ENCODE measurements at regions not wholly inside any gene's neighbourhood (a gene's known extent, or its start where the extent isn't known, plus 50 kb on each side); places are given as distances from the start of the nearest gene placed in this dataset.

DNA sequence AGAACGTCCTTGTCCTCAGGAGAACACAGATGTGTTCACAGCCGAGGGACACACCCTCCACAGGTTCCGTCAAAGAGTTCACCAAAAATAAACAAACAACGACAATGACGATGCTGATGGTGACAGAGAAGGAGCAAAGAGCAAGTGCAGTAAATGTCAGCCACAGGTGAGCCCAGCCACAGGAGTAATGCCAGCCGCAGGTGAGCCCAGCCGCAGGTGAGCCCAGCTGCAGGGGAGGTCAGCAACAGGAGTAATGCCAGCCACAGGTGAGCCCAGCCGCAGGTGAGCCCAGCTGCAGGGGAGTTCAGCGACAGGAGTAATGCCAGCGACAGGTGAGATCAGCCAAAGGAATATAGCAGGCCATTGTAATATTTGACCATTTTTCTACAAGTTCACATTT is 315.2 kb downstream of the FOXL1 start:
- DNase-seq: no peak

DNA sequence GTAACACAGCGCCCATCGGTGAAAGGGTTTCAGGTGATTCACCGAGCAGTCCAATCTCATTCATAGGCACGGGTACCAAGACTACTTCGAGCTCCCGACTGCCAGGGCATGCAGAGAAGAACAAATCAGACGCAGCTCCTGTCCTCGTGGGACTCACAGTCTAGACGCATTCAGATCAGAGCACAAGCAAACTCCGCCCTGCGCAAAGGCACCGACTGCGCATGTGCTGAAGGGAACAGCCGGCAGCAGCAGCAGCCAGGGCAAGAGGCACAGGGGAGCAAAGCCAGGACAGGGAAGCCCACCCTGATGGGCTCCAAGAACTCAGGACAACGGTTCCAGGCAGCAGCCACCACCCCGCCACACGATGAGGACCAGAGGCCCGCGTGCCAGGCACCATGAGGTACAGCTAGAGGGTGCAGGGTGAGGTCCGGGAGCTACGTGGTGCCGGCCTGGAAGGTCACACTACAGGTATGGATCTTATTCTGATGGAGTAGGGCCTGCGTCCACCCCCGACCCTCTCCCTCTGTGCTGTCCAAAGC is 315.7 kb downstream of the FOXL1 start:
- DNase-seq: no peak

DNA sequence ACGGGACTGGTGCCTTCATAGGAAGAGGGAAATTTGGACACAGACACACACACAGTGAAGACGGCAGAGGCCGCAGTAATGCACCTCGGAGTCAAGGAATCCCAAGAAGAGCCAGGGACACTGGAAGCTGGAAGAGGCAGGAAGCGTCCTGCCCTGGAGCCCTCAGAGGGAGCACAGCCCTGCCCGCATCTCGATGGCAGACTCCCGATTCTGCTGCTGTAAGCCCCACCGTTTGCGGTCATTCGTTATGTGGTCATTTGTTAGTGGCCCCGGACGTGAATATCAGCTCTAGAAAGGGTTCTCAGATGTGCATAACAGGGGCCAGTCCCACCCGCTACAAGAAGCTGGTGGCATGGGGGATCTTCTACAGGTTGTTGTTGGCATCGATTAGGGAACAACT is 316.6 kb downstream of the FOXL1 start:
- no peak for DNase-seq

DNA sequence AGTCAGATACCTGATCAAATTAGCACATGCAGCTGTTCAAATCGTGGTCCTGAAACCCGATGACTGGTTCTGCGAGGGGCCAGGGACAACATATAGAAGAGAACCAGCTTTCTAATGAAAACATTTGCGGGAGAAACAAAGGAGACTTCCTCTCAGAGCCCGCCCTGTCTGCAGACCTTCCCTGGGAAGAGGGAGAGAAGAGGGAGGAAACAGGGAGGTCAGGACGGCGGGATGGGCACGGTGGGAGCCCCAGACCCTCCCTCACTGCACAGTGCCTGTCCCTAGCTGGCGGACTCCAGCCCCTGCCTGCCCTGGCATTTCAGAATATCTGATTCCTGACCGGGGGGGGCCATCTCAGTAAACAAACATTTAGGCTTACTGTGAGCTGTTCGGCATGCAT is 317.3 kb downstream of the FOXL1 start:
- no peak for DNase-seq

DNA sequence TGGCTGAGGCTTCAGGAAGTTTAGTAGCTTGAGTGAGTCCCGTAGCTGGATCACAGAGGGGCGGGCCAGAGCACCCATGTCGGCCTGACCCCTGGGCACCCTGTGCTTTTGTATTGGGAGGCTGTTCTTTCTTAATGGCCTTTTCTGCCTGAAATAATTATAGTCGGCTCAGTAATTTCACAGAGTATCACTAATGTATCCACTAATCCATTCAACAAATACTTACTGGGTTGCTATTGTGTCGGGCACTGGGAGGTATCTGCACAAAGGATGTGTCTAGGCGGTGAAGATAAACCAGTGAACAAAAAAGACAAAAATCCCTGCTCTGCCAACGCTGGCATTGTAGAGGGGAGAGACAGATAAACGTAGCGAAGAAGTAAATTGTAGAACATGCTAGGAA is 318.6 kb downstream of the FOXL1 start:
- DNase-seq: no peak

DNA sequence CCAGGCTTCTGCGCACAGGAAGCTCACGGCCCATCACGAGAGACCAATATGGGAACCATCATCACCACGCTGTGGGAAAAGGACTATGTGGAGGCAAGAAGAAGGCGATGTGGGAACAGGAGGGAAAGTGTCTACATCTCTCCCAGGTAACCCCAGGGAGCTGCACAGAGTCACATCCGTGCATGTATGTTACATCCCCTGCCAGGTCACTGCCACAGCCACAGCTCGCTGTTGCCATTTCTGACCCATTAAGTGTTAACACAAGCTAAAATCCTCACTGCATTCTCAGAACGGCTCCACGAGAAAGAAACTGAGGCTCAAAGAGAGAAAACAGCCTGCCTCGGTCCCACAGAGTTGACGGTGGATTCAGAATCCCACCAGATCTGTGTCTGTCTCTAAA is 319.1 kb downstream of the FOXL1 start:
- DNase-seq: no peak

DNA sequence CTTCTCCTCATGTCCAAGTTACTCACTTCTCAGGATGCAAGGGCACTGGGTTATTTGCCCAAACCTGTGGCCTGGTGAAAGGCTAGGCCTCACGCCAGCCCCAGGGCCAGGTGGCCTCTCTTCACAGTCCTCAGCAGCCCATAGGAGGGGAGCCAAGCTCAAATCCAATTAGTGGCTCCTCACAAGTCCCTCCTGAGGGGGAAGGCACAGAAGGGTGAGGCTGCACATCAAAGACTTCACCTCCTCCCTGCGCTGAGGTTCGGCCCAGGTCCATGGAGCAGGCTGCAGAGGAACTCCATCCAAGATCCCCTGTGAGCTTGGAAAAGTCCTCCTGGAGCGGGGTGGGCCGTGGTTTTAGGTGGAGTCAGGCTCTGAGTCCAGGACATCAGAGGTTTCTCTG is 320.0 kb downstream of the FOXL1 start:
- DNase-seq: no peak

DNA sequence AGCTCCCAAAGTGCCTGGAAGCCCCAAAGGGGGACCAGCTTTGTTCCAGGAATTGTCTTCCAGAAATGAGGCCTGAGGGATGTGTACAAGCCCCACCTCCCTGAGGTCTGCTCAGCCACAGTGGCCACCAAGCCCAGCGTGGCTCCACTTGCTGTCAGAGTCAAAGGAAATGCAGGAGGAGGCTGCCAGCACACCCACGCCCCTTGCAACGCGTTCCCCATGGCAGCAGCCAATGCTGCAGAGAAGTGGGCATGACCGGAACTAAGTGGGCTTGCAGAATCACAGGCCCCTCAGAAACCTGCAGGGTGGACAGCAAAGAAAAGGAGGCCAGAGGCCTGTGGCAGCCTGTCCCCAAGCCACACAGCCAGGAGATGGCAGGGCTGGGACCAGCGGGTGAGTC is 320.8 kb downstream of the FOXL1 start:
- no peak for DNase-seq

DNA sequence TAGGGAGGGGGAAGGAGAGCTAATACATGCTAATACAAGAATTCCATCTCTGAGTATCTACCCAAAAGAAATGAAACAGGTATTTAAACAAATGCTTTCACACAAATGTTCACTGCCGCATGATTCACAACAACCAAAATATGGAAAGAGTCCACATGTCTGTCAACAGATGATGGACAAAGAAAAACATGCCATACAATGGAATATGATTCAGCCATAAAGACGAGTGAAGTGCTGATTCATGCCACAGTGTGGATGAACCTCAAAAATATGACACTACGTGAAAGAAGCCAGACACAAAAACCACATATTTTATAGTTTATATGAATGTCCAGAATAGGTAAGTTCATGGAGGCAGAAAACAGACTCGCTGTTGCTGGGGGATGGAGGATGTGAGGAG is 321.4 kb downstream of the FOXL1 start:
- peak; percentile 92 for DNase-seq

DNA sequence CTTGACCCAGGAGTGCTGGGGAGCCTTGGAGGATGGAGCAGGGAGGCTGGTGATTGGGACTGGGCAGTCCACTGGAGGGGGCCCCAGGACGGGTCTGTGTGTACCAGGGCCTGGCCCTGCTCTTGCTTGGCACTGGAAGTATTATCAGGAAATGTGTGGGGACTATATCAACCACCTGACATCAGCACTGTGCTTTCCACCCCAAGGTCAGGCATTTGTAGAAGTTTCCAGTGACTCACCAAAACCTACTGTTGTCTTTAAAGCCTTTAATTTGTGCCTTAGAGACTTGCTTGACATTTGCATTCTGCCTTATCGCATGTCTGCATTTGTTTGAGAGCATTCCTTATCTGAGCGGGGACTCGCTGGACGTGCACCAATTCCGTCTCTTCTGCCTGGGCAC is 323.1 kb downstream of the FOXL1 start:
- DNase-seq: no peak

DNA sequence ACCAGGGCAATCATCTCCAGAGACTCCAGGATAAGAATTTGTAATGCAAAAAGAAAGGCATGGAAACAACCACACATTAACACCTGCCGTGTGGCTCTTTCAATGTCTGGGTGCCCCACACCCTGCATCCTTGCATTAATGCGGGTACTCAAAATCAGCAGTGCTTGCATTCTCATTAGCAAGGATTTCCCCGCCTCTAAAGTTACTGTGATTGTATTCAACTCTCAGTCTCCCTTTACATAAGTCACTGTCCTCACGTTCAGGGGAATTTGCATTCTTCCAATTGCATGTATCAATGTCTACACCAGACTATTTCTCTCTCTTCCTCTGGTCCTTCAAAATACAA is 324.3 kb downstream of the FOXL1 start:
- no peak for DNase-seq

DNA sequence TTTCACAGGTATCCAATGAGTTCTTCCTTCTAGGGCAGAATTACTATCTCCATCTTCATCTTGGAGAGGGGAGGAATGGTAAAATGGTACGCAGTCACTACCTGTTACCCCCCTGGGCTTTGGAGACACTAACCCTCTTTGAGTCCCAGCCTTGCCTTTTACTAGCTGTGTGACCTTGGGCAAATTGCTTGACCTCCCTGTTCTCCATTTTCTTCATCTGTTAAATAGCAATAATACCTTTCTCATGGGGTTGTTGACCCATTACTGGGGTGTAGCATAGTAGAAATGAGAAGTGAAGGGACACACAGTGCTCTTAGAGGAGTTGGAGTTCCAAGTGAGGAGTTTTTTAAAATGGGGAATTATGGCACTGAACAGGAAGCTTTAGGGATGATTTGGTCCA is 324.7 kb downstream of the FOXL1 start:
- no peak for DNase-seq

DNA sequence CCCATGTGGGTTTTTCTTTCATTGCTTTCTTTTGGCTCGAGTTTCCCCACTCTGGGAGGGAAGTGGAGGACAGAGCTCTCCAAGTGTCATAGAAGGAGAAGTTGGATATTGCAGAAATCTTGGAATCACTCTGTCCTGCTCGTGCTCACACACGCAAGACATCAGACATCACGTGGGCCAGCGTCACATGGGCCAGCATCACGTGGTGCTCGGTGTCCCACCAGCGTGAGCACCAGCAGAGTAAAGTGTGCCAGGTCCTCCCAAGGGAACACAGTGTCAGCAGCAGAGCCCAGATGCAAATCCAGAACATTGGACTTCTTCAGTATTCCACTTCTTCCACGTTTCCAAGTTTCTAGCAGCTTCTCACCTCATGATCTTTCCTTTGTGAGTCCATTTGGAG is 327.0 kb downstream of the FOXL1 start:
- no peak for DNase-seq

DNA sequence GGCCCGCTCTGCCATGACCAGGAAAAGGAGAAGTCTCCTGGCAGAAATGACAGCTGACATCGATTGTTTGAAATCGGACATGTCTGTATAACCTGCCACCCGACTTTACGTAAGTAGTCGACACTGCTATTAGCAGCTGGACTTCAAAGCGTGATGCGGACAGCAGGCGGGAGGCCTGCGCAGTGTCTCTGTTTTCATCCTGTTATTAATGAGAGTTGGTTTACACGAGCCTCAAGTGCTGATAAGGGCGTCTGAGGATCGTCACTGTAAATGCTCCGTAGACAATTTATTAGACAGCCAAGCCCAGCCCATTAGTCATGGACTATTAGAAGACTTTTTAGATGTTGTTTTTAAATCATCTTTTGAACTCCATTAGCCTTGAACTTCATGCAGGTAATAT is 328.3 kb downstream of the FOXL1 start:
- DNase-seq: no peak

DNA sequence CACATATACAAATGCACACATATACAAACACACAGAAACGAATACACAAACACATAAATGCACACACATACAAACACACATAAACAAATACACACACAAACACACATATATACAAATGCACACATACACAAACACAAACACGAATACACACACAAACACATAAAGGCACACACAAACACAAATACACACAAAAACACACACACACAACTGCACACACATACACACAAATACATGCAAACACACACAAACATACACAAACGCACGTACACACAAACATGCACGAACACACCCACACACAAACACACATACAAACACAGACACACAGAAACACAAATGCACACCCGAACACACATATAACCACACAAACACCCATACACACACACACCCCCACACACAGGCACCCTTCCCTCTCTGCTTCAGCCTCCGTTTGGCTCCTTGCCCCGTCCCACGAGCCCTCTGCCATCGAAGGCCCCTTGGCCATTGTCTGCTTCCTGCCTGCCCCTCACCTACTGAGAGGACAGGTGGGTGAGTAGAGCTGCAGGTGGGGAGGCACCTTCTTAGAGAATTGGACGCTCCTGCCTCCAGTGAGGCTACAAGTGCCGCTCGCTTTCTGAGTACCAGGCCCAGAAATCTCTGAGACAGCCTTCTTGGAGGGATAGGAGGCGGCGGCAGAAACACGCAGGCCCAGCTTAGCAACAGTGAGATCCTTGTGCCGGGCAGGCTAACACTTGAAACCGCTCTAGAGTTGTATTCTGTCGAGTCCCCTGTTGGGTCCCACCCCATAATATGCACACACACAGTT is 331.2 kb downstream of the FOXL1 start:
- no peak for DNase-seq

DNA sequence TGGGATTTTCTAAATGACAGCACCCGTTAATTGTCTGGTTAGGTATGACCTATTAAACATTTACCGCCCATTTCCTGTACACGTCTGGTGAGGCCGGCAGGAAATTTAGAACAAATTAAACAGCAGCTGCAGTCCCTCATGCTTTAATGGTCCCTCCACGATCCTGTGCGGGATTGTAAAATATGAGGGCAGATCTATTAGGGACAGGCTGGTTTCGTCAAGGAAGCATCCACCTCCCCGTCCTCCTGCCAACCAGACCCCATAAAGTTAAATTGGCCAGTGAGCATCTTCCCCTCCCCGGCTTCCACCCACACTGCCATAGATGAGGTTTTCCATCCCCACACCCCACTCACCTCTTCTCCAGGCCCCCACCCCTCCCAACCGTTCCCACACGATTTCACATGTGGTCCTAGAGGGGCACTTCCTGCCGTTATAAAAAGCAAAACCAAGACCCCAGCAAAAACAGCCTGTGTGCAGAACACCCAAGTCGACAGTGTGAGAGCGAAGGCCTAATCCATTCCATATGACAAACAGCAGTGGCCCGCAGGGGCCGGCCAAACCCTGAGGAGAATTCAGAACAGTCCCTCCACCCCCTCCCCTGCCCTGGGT is 331.9 kb downstream of the FOXL1 start:
- DNase-seq: peak; percentile 59

DNA sequence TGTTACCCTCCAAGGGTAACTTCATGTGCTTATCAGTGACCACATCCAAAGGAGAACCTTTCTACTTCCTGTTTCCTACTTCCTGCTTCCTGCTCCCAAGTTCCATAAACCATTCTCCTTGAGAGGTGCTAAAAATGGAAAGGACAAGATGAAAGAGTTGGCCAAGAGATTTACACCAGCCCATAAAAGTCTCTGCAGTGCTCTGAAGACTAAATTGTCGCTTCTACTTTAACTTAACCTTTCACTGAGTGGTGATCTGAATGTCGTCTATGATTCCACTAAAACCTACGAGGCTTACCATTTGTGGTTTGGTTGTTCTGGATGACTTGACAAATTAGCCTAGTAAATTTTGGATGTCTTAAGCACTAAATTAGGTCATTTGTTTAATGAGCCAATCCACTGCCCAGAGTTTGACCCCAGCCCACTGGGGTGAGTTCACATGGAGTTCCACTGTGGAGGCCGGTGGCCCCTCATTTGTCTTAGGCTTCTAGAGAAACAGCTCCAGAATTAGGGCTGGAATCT is 333.1 kb downstream of the FOXL1 start:
- no peak for DNase-seq

DNA sequence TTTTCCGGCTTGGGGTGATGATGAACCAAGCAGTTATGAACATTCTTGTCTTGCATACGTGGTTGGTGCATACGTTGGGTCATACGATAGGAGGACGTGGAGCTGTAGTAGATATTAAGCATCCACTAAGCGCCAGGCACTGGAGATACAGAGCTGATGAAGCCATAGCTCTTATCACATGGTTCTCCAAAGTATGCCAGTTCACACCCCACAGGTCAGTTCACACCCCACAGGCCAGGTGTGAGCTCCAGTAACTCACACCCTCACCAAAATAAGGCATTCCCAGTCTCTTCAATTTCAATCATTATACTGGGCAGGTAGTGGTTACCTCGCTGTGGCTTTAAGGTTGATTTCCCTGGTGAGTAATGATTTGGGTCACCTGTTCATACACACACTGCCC is 335.5 kb downstream of the FOXL1 start:
- DNase-seq: no peak

DNA sequence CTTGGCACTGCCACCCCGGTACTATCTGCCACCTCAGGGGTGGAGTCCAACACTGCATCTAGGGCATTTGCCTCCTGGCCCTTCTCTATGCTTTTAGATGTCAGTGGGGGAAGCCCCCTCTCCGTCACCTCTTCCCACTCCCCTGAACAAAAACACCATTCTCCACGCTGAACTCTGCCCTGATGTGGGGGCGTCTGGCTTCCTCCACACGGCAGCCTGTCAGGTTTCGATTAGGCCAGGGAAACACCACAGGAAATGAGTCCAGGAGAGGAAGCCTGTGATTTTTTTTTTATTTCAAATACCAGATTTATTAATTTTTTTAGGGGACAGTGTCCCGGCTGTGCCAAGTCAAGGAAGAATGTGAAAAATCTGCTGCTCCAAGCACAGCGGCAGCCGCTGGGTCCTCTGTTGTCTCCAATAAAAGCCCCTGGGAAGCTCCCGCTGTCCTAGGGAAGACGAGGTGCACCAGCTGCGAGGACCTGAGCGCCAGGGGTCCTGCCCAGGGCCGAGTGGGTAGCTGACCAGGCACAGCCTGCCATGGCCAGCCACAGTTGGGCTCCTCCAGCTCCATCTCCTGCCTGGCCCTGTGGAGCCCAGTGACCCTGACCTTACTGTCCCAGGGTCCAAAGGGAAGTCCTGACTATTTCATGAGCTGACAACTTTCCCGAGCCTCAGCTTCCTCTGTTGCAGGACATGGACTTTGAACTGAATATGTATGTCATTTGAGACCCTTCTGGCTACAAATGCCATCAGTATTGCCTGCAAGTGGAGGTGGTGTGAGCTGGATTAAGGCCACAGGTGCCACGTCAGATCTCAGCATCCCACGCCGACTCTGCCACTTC is 336.7 kb downstream of the FOXL1 start:
- no peak for DNase-seq

DNA sequence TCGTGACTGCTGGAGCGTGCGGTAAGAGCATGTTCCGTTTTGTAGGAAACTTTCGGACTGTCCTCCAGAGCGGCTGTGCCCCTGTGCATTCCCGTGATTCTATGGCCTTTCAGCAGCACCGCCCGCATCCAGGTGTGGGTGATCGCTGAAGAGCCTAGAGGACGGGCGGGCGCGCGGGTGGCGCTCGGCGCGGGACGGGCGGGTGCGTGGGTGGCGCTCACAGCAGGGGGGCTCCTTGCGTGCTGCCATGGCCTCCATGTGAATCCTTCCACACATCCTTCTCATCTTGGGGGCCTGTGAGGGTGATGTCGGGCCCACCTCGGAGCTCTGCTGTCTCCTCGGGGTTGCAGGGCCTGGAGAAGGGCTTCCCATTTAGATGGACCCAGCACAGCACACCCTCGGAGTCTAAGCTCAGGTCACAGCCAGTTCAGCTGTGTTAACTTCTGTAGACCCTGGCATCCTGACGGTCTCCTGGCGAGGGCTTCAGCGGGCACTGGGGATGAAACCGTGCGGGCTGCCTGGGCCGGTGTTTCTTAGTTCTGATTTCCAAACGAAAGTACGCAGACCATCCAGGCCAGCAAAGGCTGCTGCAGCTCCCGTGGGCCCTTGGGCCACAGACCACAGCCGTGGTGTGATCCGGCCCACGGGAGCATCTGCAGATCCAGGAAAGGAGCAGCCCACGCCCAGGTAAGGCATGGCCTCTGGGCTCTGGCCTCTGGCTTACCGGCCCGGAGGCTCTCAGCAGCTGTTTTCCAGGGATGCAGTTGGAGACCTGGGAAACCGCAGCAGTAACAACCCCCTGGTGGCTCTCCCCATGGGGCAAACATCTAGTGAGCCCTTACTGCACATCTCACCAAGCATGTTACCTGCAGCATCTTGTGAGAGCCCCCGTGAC is 339.4 kb downstream of the FOXL1 start:
- no peak for DNase-seq

DNA sequence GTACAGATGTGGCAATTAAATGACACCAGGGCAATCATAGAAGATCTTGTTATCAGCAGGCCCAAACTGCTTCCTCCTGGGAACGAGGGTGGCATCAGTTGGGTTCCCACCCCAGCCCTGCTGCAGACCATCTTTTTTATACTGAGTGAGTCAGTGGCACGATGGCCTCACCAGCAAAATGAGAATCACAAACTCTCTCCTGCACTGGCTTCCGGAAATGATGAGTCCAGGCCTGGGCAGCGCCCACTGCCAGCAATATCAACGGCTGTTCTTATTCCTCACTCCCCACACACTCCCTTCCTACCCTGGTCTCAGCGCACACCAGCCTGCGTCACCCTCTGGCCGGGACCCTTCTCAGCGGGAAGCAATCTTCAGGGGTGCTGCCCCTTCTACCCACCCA is 340.3 kb downstream of the FOXL1 start:
- no peak for DNase-seq

DNA sequence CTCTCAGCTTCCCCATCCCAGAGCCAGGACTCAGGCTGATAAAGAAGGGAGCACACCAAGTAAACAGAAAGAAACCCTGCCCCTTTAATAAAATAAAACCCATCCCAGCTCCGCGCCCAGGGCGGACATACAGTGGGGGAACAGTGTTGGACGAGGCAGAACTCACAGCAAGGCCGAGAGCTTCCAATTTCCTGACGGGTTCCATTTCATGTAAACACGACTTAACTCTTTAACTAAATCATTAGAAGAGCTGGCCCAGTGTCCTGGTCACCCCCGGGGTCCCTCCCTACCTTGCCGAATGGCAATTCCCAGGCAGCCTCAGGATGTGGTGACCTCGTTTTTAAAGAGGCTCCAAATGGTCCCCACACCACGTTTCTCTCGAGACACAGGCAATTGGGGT is 340.7 kb downstream of the FOXL1 start:
- no peak for DNase-seq

Measured in fibroblast of upper back skin (primary cell).